Neuronal stem cell (in vitro differentiated cells): ENCODE measurements at regions not wholly inside any gene's neighbourhood (a gene's known extent, or its start where the extent isn't known, plus 50 kb on each side); places are given as distances from the start of the nearest gene placed in this dataset.

Experiments used
- DNase-seq: peaks from one replicate; pipeline ENCODE4 v3.0.0-alpha.2; 2013; ENCODE audit warnings: low spot score
- H2AFZ ChIP-seq: one replicate; pipeline ENCODE4 v1.6.1; 2013; ENCODE audit warnings: mild to moderate bottlenecking, low read length, inconsistent platforms
- H2AK5ac ChIP-seq: 2 replicates; pipeline ENCODE4 v1.6.1; 2013; ENCODE audit warnings: low read depth, mild to moderate bottlenecking, inconsistent platforms, low read length, moderate library complexity, mixed read lengths
- H2BK120ac ChIP-seq: 2 replicates; pipeline ENCODE4 v1.6.1; 2013; ENCODE audit warnings: low read depth, mild to moderate bottlenecking, inconsistent platforms, low read length, moderate library complexity, mixed read lengths
- H2BK12ac ChIP-seq: one replicate; pipeline ENCODE4 v1.6.1; 2013; ENCODE audit warnings: low read length, inconsistent platforms
- H2BK15ac ChIP-seq: 2 replicates; pipeline ENCODE4 v1.6.1; 2013; ENCODE audit warnings: mild to moderate bottlenecking, low read length, inconsistent platforms, mixed read lengths
- H2BK5ac ChIP-seq: one replicate; pipeline ENCODE4 v1.6.1; 2013; ENCODE audit warnings: inconsistent platforms, mild to moderate bottlenecking, low read length, moderate library complexity
- H3K14ac ChIP-seq: one replicate; pipeline ENCODE4 v1.6.1; 2013; ENCODE audit warnings: low read length, inconsistent platforms
- H3K18ac ChIP-seq: 2 replicates; pipeline ENCODE4 v1.6.1; 2013; ENCODE audit warnings: low read length, inconsistent platforms
- H3K23ac ChIP-seq: 2 replicates; pipeline ENCODE4 v1.6.1; 2013; ENCODE audit warnings: low read depth, mild to moderate bottlenecking, mixed read lengths, low read length, inconsistent platforms; ENCODE audit not compliant: poor library complexity
- H3K27ac ChIP-seq: replicated peaks from 3 replicates; pipeline ENCODE4 v1.5.1; 2013; ENCODE audit warnings: low read length, inconsistent platforms
- H3K27me3 ChIP-seq, 3 experiments: 2 replicates each; pipeline ENCODE4 v1.6.1; 2013; ENCODE audit warnings: low read length in 3 of 3, mild to moderate bottlenecking in 2 of 3, inconsistent platforms in 1 of 3, low read depth in 1 of 3, mixed read lengths in 1 of 3, moderate library complexity in 1 of 3; ENCODE audit not compliant: control insufficient read depth in 3 of 3, insufficient read depth in 3 of 3
- H3K36me3 ChIP-seq, 2 donors: replicated peaks in 1 of 2; 2 replicates each; pipeline ENCODE4 v1.6.1; 2013; ENCODE audit warnings: low read length in 2 of 2; ENCODE audit not compliant: control insufficient read depth in 2 of 2, insufficient read depth in 2 of 2
- H3K4ac ChIP-seq: 2 replicates; pipeline ENCODE4 v1.6.1; 2013; ENCODE audit warnings: inconsistent platforms, mild to moderate bottlenecking, low read length, moderate library complexity
- H3K4me1 ChIP-seq, 2 donors: 1 replicate in 1 of 2; 2 replicates in 1 of 2; pipeline ENCODE4 v1.6.1; 2013; ENCODE audit warnings: low read length in 2 of 2, low read depth in 1 of 2; ENCODE audit not compliant: control insufficient read depth in 2 of 2, insufficient read depth in 1 of 2
- H3K4me2 ChIP-seq: one replicate; pipeline ENCODE4 v1.6.1; 2013; ENCODE audit warnings: mild to moderate bottlenecking, low read length, inconsistent platforms; ENCODE audit not compliant: insufficient read depth, poor library complexity, severe bottlenecking
- H3K4me3 ChIP-seq, 2 donors: 2 replicates each; pipeline ENCODE4 v1.5.1; 2013; ENCODE audit warnings: low read length in 2 of 2, mild to moderate bottlenecking in 2 of 2, inconsistent platforms in 1 of 2, moderate library complexity in 1 of 2
- H3K79me1 ChIP-seq: one replicate; pipeline ENCODE4 v1.6.1; 2013; ENCODE audit warnings: low read depth, mild to moderate bottlenecking, inconsistent platforms, low read length, moderate library complexity
- H3K9ac ChIP-seq: one replicate; pipeline ENCODE4 v1.6.1; 2013; ENCODE audit warnings: mild to moderate bottlenecking, low read depth, low read length, inconsistent platforms; ENCODE audit not compliant: poor library complexity
- H3K9me3 ChIP-seq, 2 donors: replicated peaks in 1 of 2; 2 replicates each; pipeline versions ENCODE3 to v1.6.1; 2013; ENCODE audit warnings: low read length in 2 of 2, mild to moderate bottlenecking in 2 of 2, inconsistent platforms in 1 of 2, low read depth in 1 of 2, mixed read lengths in 1 of 2, moderate library complexity in 1 of 2; ENCODE audit not compliant: control insufficient read depth in 2 of 2, insufficient read depth in 1 of 2
- H4K8ac ChIP-seq: one replicate; pipeline ENCODE4 v1.6.1; 2013; ENCODE audit warnings: low read depth, mild to moderate bottlenecking, inconsistent platforms, low read length, moderate library complexity
- H4K91ac ChIP-seq: one replicate; pipeline ENCODE4 v1.6.1; 2013; ENCODE audit warnings: low read length, low read depth, mild to moderate bottlenecking, inconsistent platforms; ENCODE audit not compliant: poor library complexity
- WGBS, 2 donors: extraction: QIAGEN DNeasy Blood & Tissue Kit; methylation state at CpG; one replicate each; pipeline ENCODE4 v1.1.7; 2013; ENCODE audit warnings: missing lambda C conversion rate in 2 of 2, mixed read lengths in 1 of 2; ENCODE audit not compliant: insufficient read length in 2 of 2, insufficient replicate concordance in 1 of 2; ENCODE audit errors: extremely low coverage in 2 of 2; 5-methylcytosine and 5-hydroxymethylcytosine counted together

DNA sequence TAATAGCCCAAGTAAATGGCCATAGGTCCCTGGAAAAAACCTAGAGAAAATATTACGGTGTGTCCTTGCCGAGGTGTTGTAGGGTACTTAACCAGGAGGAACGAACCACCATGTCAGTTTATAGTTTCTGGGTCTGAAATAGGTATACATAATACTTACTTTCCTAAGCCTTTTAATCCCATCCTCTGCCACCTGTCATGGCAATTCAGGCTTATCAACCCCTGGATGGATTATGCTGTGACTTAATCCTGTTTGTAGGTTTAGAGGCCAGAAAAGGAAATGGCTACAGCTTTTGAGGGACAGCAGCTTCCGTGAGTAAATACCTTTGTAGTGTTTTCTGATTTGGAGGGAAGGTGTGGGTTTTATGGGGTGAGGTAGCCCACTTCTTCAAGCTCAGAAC, 89.1 kb upstream of the PTPRD start:
- Histone ChIP-seq H3K9me3 (no peaks in the 10 kb centered on the region), H2BK12ac (no peak overlapping the region), H4K8ac (no peak overlapping the region), H2BK5ac (no peak overlapping the region), H4K91ac (no peak overlapping the region), H2BK120ac (no peak overlapping the region), H2BK15ac (no peak overlapping the region), H3K14ac (no peak overlapping the region), H3K4me2 (no peak overlapping the region), H3K9ac (no peak overlapping the region), H3K4me1 (no peaks in the 10 kb centered on the region), H2AK5ac (no peak overlapping the region), H3K27ac (no peak overlapping the region), H3K18ac (no peak overlapping the region), H3K27me3 (no peaks in the 10 kb centered on the region), H3K4ac (no peak overlapping the region), H3K79me1 (no peaks in the 10 kb centered on the region), H3K23ac (no peak overlapping the region), H3K4me3 (no peak overlapping the region), H2AFZ (no peak overlapping the region), H3K36me3 (no peaks in the 10 kb centered on the region)
- WGBS, 2 donors: no CpG with 5 or more reads among the region's 4 CpGs
- DNase-seq: no peak

DNA sequence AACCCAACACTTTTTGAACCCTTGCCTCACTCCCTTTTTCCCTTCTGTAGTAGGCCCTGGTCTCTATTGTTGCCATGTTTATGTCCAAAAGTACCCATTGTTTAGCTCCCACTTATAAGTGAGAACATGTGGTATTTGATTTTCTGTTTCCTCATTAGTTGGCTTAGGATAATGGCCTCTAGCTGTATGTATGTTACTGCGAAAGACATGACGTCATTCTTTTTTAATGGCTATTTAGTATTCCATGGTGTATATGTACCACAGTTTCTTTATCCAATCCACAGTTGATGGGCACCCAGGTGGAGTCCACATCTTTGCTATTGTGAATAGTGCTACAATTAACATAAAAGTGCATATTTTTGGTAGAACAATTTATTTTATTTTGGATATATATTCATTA, 90.3 kb upstream of the PTPRD start:
- no peak overlapping the region for H4K8ac ChIP-seq
- no peak overlapping the region for H3K4me2 ChIP-seq
- no peak overlapping the region for H3K4ac ChIP-seq
- no peak overlapping the region for H2BK120ac ChIP-seq
- H3K9ac ChIP-seq: no peak overlapping the region
- no peaks in the 10 kb centered on the region for H3K9me3 ChIP-seq
- no peak overlapping the region for H2BK5ac ChIP-seq
- H3K23ac ChIP-seq: no peak overlapping the region
- no peaks in the 10 kb centered on the region for H3K79me1 ChIP-seq
- no peak overlapping the region for H2AFZ ChIP-seq
- no peak overlapping the region for H3K27ac ChIP-seq
- no peak overlapping the region for H2BK15ac ChIP-seq
- H3K4me1 ChIP-seq: no peaks in the 10 kb centered on the region
- H3K18ac ChIP-seq: no peak overlapping the region
- no peak overlapping the region for H2AK5ac ChIP-seq
- H3K36me3 ChIP-seq: no peaks in the 10 kb centered on the region
- WGBS, 2 donors: no CpG with 5 or more reads among the region's 2 CpGs
- no peak for DNase-seq
- no peak overlapping the region for H2BK12ac ChIP-seq
- H4K91ac ChIP-seq: no peak overlapping the region
- no peak overlapping the region for H3K14ac ChIP-seq
- no peak overlapping the region for H3K4me3 ChIP-seq
- no peaks in the 10 kb centered on the region for H3K27me3 ChIP-seq

DNA sequence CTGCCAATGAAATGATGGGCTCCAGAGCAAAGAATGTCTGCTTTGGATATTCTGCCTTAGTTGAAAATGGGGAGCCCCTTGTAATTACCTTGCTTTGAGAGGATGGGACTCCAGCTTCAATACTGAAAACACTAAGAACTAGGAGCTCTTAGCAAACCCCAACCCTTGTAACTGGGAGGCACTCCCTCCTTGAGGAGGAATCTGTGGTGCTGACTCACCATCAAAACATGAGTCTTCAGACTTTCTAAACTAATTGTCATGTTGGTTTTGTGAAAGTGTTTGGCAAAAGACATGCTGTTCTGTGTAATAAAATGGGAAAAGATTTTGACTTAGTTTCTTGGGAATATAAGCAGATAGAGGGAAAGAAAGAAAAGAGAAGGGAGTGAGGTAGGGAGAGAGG, 91.9 kb upstream of the PTPRD start:
- H3K27me3 ChIP-seq: no peaks in the 10 kb centered on the region
- no peaks in the 10 kb centered on the region for H3K79me1 ChIP-seq
- no peak overlapping the region for H3K9ac ChIP-seq
- no peak overlapping the region for H4K8ac ChIP-seq
- no peak overlapping the region for H3K4me3 ChIP-seq
- DNase-seq: no peak
- H3K9me3 ChIP-seq: no peaks in the 10 kb centered on the region
- H3K4me1 ChIP-seq: no peaks in the 10 kb centered on the region
- no peak overlapping the region for H4K91ac ChIP-seq
- no peak overlapping the region for H3K14ac ChIP-seq
- no peak overlapping the region for H2BK15ac ChIP-seq
- H3K36me3 ChIP-seq: no peaks in the 10 kb centered on the region
- no peak overlapping the region for H3K4ac ChIP-seq
- H2BK120ac ChIP-seq: no peak overlapping the region
- H3K23ac ChIP-seq: no peak overlapping the region
- H3K27ac ChIP-seq: no peak overlapping the region
- no peak overlapping the region for H2BK5ac ChIP-seq
- H3K18ac ChIP-seq: no peak overlapping the region
- no peak overlapping the region for H2AFZ ChIP-seq
- H3K4me2 ChIP-seq: no peak overlapping the region
- H2AK5ac ChIP-seq: no peak overlapping the region
- no peak overlapping the region for H2BK12ac ChIP-seq

DNA sequence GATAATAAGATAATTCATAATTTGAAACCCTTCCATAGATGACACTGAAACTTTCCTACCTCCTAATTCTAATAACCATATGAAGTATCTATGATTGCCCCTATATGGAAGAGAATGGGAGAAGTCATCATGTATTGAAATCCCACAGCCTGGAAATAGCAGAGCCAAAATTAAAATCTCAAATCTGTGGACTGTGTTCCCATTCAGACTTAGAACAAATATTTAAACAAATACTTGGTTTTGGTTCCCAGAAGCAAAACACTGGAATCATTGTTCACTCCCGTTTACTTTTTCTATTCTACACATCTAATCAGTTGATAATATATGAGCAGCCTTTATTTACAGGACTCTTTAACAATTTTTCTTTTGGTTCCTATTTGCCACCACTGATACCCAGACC, 92.6 kb upstream of the PTPRD start:
- no peak overlapping the region for H3K9ac ChIP-seq
- no peak for DNase-seq
- H2AK5ac ChIP-seq: no peak overlapping the region
- H3K18ac ChIP-seq: no peak overlapping the region
- H2BK12ac ChIP-seq: no peak overlapping the region
- H3K79me1 ChIP-seq: no peaks in the 10 kb centered on the region
- H3K4me2 ChIP-seq: no peak overlapping the region
- no peak overlapping the region for H3K4me3 ChIP-seq
- H3K27ac ChIP-seq: no peak overlapping the region
- no peak overlapping the region for H3K4ac ChIP-seq
- H2BK120ac ChIP-seq: no peak overlapping the region
- H3K36me3 ChIP-seq: no peaks in the 10 kb centered on the region
- no peak overlapping the region for H3K14ac ChIP-seq
- no peak overlapping the region for H2AFZ ChIP-seq
- H3K23ac ChIP-seq: no peak overlapping the region
- no CpG with 5 or more reads among the region's 1 CpG for WGBS, 2 donors
- H2BK5ac ChIP-seq: no peak overlapping the region
- no peaks in the 10 kb centered on the region for H3K27me3 ChIP-seq
- H3K9me3 ChIP-seq: no peaks in the 10 kb centered on the region
- H4K8ac ChIP-seq: no peak overlapping the region
- H3K4me1 ChIP-seq: no peaks in the 10 kb centered on the region
- no peak overlapping the region for H2BK15ac ChIP-seq
- H4K91ac ChIP-seq: no peak overlapping the region
